Liver (tissue), 8 donors: ENCODE measurements at regions not wholly inside any gene's neighbourhood (a gene's known extent, or its start where the extent isn't known, plus 50 kb on each side); places are given as distances from the start of the nearest gene placed in this dataset.

Experiments
- DNase-seq: peaks from one replicate; pipeline ENCODE4 v3.0.0-alpha.2; 2017; ENCODE audit warnings: low spot score
- H3K27ac ChIP-seq, 2 donors: one replicate each; pipeline ENCODE4 v1.7.0; 2013; ENCODE audit warnings: inconsistent platforms in 2 of 2, low read length in 2 of 2, control low read depth in 1 of 2, low read depth in 1 of 2, mild to moderate bottlenecking in 1 of 2
- H3K27me3 ChIP-seq, 4 donors: one replicate each; pipeline versions ENCODE4 v1.6.1 to v1.7.0; 2013; ENCODE audit warnings: low read length in 3 of 4, inconsistent platforms in 1 of 4, mild to moderate bottlenecking in 1 of 4, moderate library complexity in 1 of 4; ENCODE audit not compliant: control insufficient read depth in 4 of 4, insufficient read depth in 4 of 4
- H3K36me3 ChIP-seq, 4 donors: one replicate each; pipeline versions ENCODE4 v1.6.1 to v1.7.0; 2013; ENCODE audit warnings: low read length in 3 of 4, mild to moderate bottlenecking in 3 of 4, low read depth in 1 of 4, moderate library complexity in 1 of 4; ENCODE audit not compliant: control insufficient read depth in 4 of 4, insufficient read depth in 3 of 4
- H3K4me1 ChIP-seq, 4 donors: one replicate each; pipeline versions ENCODE4 v1.6.1 to v1.7.0; 2013; ENCODE audit warnings: low read length in 3 of 4, mild to moderate bottlenecking in 3 of 4, moderate library complexity in 1 of 4; ENCODE audit not compliant: control insufficient read depth in 4 of 4, insufficient read depth in 4 of 4
- H3K4me3 ChIP-seq, 3 donors: one replicate each; pipeline versions ENCODE4 v1.6.1 to v1.7.0; 2013; ENCODE audit warnings: low read length in 3 of 3, control low read depth in 1 of 3, low read depth in 1 of 3, mild to moderate bottlenecking in 1 of 3
- H3K9ac ChIP-seq, 2 donors: one replicate each; pipeline ENCODE4 v1.7.0; 2013; ENCODE audit warnings: low read length in 2 of 2, mild to moderate bottlenecking in 2 of 2, moderate library complexity in 2 of 2, control low read depth in 1 of 2, low read depth in 1 of 2
- H3K9me3 ChIP-seq, 4 donors: one replicate each; pipeline versions ENCODE4 v1.6.1 to v1.7.0; 2013; ENCODE audit warnings: low read length in 3 of 4; ENCODE audit not compliant: control insufficient read depth in 4 of 4
- EGR1 ChIP-seq, 2 donors: IDR thresholded peaks; 2 replicates each; pipeline ENCODE4 v1.6.1; 2016 to 2018; ENCODE audit warnings: antibody characterized with exemption in 2 of 2, low read depth in 2 of 2
- FOXA1 ChIP-seq: IDR thresholded peaks from 2 replicates; pipeline ENCODE4 v1.6.1; 2016; ENCODE audit warnings: antibody characterized with exemption
- FOXA2 ChIP-seq: IDR thresholded peaks from 2 replicates; pipeline ENCODE4 v1.6.1; 2016; ENCODE audit warnings: antibody characterized with exemption
- GABPA ChIP-seq, 2 donors: IDR thresholded peaks in 1 of 2; conservative IDR thresholded peaks in 1 of 2; 2 replicates each; pipeline ENCODE4 v1.6.1; 2016; ENCODE audit warnings: antibody characterized with exemption in 2 of 2, mild to moderate bottlenecking in 1 of 2, moderate library complexity in 1 of 2
- HNF4A ChIP-seq, 2 donors: conservative IDR thresholded peaks; 2 replicates each; pipeline ENCODE4 v1.6.1; 2016; ENCODE audit warnings: antibody characterized with exemption in 2 of 2, mild to moderate bottlenecking in 2 of 2
- HNF4G ChIP-seq: IDR thresholded peaks from 2 replicates; pipeline ENCODE4 v1.6.1; 2016; ENCODE audit warnings: antibody characterized with exemption
- JUND ChIP-seq, 2 donors: IDR thresholded peaks; 2 replicates each; pipeline ENCODE4 v1.6.1; 2016; ENCODE audit warnings: antibody characterized with exemption in 2 of 2
- NR2F2 ChIP-seq: IDR thresholded peaks from 2 replicates; pipeline ENCODE4 v1.6.1; 2016; ENCODE audit warnings: antibody characterized with exemption
- RAD21 ChIP-seq, 2 donors: IDR thresholded peaks; 2 replicates each; pipeline ENCODE4 v1.6.1; 2016; ENCODE audit warnings: antibody characterized with exemption in 2 of 2, mild to moderate bottlenecking in 2 of 2
- RXRA ChIP-seq, 2 donors: IDR thresholded peaks; 2 replicates each; pipeline ENCODE4 v1.6.1; 2017 to 2018; ENCODE audit warnings: antibody characterized with exemption in 2 of 2, mild to moderate bottlenecking in 1 of 2
- SP1 ChIP-seq: IDR thresholded peaks from 2 replicates; pipeline ENCODE4 v1.6.1; 2018; ENCODE audit warnings: antibody characterized with exemption, mild to moderate bottlenecking
- TAF1 ChIP-seq: conservative IDR thresholded peaks from 2 replicates; pipeline ENCODE4 v1.6.1; 2016; ENCODE audit warnings: antibody characterized with exemption, mild to moderate bottlenecking
- YY1 ChIP-seq: IDR thresholded peaks from 2 replicates; pipeline ENCODE4 v1.6.1; 2016; ENCODE audit warnings: antibody characterized with exemption, mild to moderate bottlenecking
- WGBS: extraction: QIAGEN DNeasy Blood & Tissue Kit; methylation state at CpG from one replicate; pipeline ENCODE4 v1.1.7; 2013; 5-methylcytosine and 5-hydroxymethylcytosine counted together
- TF ChIP-seq, protein P1 (sequence below): IDR thresholded peaks from 2 replicates; pipeline ENCODE4 v1.6.1; 2016; ENCODE audit warnings: antibody characterized with exemption, mild to moderate bottlenecking
- TF ChIP-seq, protein P2 (sequence below): IDR thresholded peaks from 2 replicates; pipeline ENCODE4 v1.6.1; 2016; ENCODE audit warnings: antibody characterized with exemption
- TF ChIP-seq, protein P3 (sequence below): IDR thresholded peaks from 2 replicates; pipeline ENCODE4 v1.6.1; 2016; ENCODE audit warnings: antibody characterized with exemption
- TF ChIP-seq, protein P4 (sequence below): fragments of 150-350 bp; IDR thresholded peaks from 2 replicates; pipeline ENCODE4 v1.5.1; 2017; ENCODE audit warnings: improper control_type of control experiment, low read depth, low read length; ENCODE audit not compliant: missing input control
- TF ChIP-seq, protein P5 (sequence below): IDR thresholded peaks from 2 replicates; pipeline ENCODE4 v1.6.1; 2016; ENCODE audit warnings: antibody characterized with exemption
- donor health status: healthy.
- donor health status: healthy.
- donor health status: healthy.
- donor health status: healthy.
- donor health status: healthy.

DNA sequence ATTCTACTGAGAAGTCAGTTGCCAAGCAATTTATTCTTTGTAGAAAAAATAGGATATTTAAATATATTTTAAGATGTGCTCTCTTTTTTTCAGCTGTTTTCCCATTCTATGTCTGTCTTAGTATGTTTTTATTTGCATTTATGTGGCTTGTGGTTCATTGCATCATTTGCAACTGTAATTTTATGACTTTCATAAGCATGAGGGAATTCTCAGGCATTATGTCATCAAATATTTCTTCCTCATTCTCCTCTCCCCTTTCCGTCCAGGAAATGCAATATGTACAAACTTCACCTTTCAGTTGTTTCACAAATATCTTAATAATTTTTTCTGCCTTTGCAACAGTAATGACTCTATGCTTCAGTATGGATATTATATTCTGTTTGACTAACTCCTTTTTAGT is 560.2 kb upstream of the LRATD1 start:
- TF ChIP-seq SP1, result no peak
- no peak for TF ChIP-seq JUND (IDR thresholded peaks at IDR 0.05)
- no peak for TF ChIP-seq YY1
- TF ChIP-seq NR2F2, result no peak
- TF ChIP-seq TAF1, result no peak
- TF ChIP-seq FOXA1, result no peak
- no peak for TF ChIP-seq GABPA (IDR thresholded peaks at IDR 0.05 in 1 of 2, conservative IDR thresholded peaks at IDR 0.05 in 1 of 2)
- TF ChIP-seq, protein P1, sequence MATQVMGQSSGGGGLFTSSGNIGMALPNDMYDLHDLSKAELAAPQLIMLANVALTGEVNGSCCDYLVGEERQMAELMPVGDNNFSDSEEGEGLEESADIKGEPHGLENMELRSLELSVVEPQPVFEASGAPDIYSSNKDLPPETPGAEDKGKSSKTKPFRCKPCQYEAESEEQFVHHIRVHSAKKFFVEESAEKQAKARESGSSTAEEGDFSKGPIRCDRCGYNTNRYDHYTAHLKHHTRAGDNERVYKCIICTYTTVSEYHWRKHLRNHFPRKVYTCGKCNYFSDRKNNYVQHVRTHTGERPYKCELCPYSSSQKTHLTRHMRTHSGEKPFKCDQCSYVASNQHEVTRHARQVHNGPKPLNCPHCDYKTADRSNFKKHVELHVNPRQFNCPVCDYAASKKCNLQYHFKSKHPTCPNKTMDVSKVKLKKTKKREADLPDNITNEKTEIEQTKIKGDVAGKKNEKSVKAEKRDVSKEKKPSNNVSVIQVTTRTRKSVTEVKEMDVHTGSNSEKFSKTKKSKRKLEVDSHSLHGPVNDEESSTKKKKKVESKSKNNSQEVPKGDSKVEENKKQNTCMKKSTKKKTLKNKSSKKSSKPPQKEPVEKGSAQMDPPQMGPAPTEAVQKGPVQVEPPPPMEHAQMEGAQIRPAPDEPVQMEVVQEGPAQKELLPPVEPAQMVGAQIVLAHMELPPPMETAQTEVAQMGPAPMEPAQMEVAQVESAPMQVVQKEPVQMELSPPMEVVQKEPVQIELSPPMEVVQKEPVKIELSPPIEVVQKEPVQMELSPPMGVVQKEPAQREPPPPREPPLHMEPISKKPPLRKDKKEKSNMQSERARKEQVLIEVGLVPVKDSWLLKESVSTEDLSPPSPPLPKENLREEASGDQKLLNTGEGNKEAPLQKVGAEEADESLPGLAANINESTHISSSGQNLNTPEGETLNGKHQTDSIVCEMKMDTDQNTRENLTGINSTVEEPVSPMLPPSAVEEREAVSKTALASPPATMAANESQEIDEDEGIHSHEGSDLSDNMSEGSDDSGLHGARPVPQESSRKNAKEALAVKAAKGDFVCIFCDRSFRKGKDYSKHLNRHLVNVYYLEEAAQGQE, result no peak
- TF ChIP-seq FOXA2, result no peak
- TF ChIP-seq, protein P2, sequence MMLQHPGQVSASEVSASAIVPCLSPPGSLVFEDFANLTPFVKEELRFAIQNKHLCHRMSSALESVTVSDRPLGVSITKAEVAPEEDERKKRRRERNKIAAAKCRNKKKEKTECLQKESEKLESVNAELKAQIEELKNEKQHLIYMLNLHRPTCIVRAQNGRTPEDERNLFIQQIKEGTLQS, result no peak
- TF ChIP-seq RAD21 (IDR thresholded peaks at IDR 0.05), result no peak
- TF ChIP-seq, protein P3, sequence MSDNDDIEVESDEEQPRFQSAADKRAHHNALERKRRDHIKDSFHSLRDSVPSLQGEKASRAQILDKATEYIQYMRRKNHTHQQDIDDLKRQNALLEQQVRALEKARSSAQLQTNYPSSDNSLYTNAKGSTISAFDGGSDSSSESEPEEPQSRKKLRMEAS, result no peak
- no peak for TF ChIP-seq HNF4A (conservative IDR thresholded peaks at IDR 0.05)
- TF ChIP-seq, protein P4, sequence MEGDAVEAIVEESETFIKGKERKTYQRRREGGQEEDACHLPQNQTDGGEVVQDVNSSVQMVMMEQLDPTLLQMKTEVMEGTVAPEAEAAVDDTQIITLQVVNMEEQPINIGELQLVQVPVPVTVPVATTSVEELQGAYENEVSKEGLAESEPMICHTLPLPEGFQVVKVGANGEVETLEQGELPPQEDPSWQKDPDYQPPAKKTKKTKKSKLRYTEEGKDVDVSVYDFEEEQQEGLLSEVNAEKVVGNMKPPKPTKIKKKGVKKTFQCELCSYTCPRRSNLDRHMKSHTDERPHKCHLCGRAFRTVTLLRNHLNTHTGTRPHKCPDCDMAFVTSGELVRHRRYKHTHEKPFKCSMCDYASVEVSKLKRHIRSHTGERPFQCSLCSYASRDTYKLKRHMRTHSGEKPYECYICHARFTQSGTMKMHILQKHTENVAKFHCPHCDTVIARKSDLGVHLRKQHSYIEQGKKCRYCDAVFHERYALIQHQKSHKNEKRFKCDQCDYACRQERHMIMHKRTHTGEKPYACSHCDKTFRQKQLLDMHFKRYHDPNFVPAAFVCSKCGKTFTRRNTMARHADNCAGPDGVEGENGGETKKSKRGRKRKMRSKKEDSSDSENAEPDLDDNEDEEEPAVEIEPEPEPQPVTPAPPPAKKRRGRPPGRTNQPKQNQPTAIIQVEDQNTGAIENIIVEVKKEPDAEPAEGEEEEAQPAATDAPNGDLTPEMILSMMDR, result no peak
- WGBS, result 51% methylated on average over 1 of the region's 1 CpG

DNA sequence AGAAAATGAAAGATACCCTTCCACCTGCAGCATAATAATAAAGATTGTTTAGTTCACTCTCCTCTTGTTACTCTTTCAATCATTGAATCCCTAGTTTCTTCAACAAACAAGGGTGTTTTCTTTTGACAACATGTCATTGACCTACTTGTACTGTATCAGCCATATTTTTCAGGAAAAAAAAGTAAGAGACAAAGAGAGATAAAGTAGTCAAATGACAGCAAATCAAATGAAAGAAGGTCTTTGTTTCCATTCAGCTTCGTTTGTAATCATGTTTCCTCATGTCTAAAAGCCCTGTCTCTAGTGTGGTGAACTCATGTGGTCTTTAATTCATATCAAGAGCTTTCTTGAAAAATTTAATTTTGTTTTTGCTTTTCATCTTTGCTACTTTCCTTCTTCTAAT is 557.8 kb upstream of the LRATD1 start:
- no peak for TF ChIP-seq FOXA2
- no peak for TF ChIP-seq YY1
- no peak overlapping the region for H3K4me3 ChIP-seq
- H3K36me3 ChIP-seq, result no peaks in the 10 kb centered on the region
- DNase-seq, result no peak
- 11% methylated on average over 1 of the region's 1 CpG for WGBS
- no peak overlapping the region for H3K9ac ChIP-seq
- H3K9me3 ChIP-seq, result no peaks in the 10 kb centered on the region
- no peaks in the 10 kb centered on the region for H3K4me1 ChIP-seq
- H3K27me3 ChIP-seq, result no peaks in the 10 kb centered on the region
- H3K27ac ChIP-seq, result no peak overlapping the region

More for the DNA sequence above, 560.2 kb upstream of the LRATD1 start:
- no peaks in the 10 kb centered on the region for H3K27me3 ChIP-seq
- H3K9me3 ChIP-seq, result no peaks in the 10 kb centered on the region
- H3K27ac ChIP-seq, result no peak overlapping the region
- no peak for DNase-seq
- no peaks in the 10 kb centered on the region for H3K36me3 ChIP-seq
- no peak overlapping the region for H3K9ac ChIP-seq
- H3K4me1 ChIP-seq, result no peaks in the 10 kb centered on the region
- no peak overlapping the region for H3K4me3 ChIP-seq

DNA sequence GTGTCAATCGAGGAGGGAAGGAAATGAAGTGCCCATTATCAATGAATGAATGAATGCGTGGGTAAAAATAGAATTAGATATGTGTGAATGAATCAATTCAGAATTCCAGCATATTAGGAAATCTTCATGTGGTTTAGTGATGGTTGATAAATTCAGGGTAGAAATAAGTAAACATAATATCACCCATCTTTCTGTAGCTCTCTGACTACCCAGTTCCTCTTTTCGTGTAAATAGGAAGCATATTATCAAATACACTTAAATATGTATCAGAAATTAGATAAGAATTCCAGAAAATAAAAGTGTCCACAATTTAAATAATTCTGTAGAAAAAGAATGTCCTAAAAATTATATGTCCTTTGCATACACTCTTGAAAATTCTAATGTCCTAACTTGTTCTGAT is 552.9 kb upstream of the LRATD1 start:
- DNase-seq, result no peak
- H3K27ac ChIP-seq, result no peak overlapping the region
- H3K4me1 ChIP-seq, result no peaks in the 10 kb centered on the region
- no peaks in the 10 kb centered on the region for H3K36me3 ChIP-seq
- H3K4me3 ChIP-seq, result no peak overlapping the region
- H3K27me3 ChIP-seq, result no peaks in the 10 kb centered on the region
- H3K9ac ChIP-seq, result no peak overlapping the region
- H3K9me3 ChIP-seq, result no peaks in the 10 kb centered on the region
- WGBS, result 56% methylated on average over 3 of the region's 3 CpGs
- TF ChIP-seq, protein P2, result no peak
- no peak for TF ChIP-seq SP1
- TF ChIP-seq FOXA2, result no peak
- TF ChIP-seq RAD21 (IDR thresholded peaks at IDR 0.05), result no peak
- TF ChIP-seq, protein P4, result no peak
- TF ChIP-seq GABPA (IDR thresholded peaks at IDR 0.05 in 1 of 2, conservative IDR thresholded peaks at IDR 0.05 in 1 of 2), result no peak
- no peak for TF ChIP-seq JUND (IDR thresholded peaks at IDR 0.05)
- no peak for TF ChIP-seq HNF4G
- TF ChIP-seq RXRA (IDR thresholded peaks at IDR 0.05), result no peak
- no peak for TF ChIP-seq HNF4A (conservative IDR thresholded peaks at IDR 0.05)
- TF ChIP-seq, protein P5, sequence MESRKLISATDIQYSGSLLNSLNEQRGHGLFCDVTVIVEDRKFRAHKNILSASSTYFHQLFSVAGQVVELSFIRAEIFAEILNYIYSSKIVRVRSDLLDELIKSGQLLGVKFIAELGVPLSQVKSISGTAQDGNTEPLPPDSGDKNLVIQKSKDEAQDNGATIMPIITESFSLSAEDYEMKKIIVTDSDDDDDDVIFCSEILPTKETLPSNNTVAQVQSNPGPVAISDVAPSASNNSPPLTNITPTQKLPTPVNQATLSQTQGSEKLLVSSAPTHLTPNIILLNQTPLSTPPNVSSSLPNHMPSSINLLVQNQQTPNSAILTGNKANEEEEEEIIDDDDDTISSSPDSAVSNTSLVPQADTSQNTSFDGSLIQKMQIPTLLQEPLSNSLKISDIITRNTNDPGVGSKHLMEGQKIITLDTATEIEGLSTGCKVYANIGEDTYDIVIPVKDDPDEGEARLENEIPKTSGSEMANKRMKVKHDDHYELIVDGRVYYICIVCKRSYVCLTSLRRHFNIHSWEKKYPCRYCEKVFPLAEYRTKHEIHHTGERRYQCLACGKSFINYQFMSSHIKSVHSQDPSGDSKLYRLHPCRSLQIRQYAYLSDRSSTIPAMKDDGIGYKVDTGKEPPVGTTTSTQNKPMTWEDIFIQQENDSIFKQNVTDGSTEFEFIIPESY, result no peak
- TF ChIP-seq EGR1 (IDR thresholded peaks at IDR 0.05; ENCODE audit: low read depth in 2 of 2), result no peak
